GM12878 (cell line): ENCODE measurements at regions not wholly inside any gene's neighbourhood (a gene's known extent, or its start where the extent isn't known, plus 50 kb on each side); places are given as distances from the start of the nearest gene placed in this dataset.

Experiments
- ATAC-seq: fragments of 200-7000 bp; cut with Tn5 transposase; 3 replicates; pipeline ENCODE4 v1.9.1; 2020; ENCODE audit warnings: mild to moderate bottlenecking, moderate library complexity
- BruUV-seq: library from RNA; stranded (reverse); fragments of 400-500 nt; replicated peaks from 2 replicates; lab custom pipeline; 2021; lab: Mats Ljungman, UMichigan
- CTCF ChIA-PET: fragments of 300-600 bp; sonication (Branson Sonifier 250); formaldehyde crosslinking; extraction: SDS; loops from one replicate; lab custom pipeline; 2021; ENCODE audit warnings: inconsistent platforms; lab: Yijun Ruan, JAX
- POLR2A ChIA-PET: fragments of 350-600 bp; formaldehyde crosslinking; extraction: SDS; loops from one replicate; lab custom pipeline; 2021; ENCODE audit warnings: inconsistent platforms; lab: Charles Lee
- RAD21 ChIA-PET: fragments of 300-600 bp; sonication (Branson Sonifier 250); formaldehyde crosslinking; loops from one replicate; lab custom pipeline; 2023; ENCODE audit warnings: antibody characterized with exemption; ENCODE audit not compliant: unreplicated experiment; lab: Charles Lee
- SMC1A ChIA-PET: fragments of 300-600 bp; sonication (Branson Sonifier 250); formaldehyde crosslinking; loops from one replicate; lab custom pipeline; 2023; ENCODE audit not compliant: unreplicated experiment, uncharacterized antibody; lab: Charles Lee
- DNase-seq: peaks from one replicate; pipeline ENCODE4 v3.0.0-alpha.2; 2011; ENCODE audit warnings: low read depth, low spot score
- FAIRE-seq: peaks from 3 replicates; lab custom pipeline; 2011; peaks lifted over from hg19 to GRCh38; lab: Jason Lieb, UNC
- H2AFZ ChIP-seq: 2 replicates; pipeline ENCODE4 v1.6.0; 2011; ENCODE audit warnings: low read depth, low read length, control low read depth; ENCODE audit not compliant: control insufficient read depth
- H3K27ac ChIP-seq: 2 replicates; pipeline ENCODE4 v1.5.1; 2011; ENCODE audit warnings: control low read depth; ENCODE audit not compliant: control insufficient read depth, insufficient read depth
- H3K27me3 ChIP-seq, 2 experiments: replicated peaks in 1 of 2; 2 replicates each; pipeline versions ENCODE4 v1.6.0 to v1.6.1; 2011; ENCODE audit warnings: low read length in 1 of 2; ENCODE audit not compliant: control insufficient read depth in 2 of 2, insufficient read depth in 2 of 2
- H3K36me3 ChIP-seq, 2 experiments: 2 replicates each; pipeline ENCODE4 v1.5.1; 2011; ENCODE audit warnings: low read length in 1 of 2; ENCODE audit not compliant: control insufficient read depth in 2 of 2, insufficient read depth in 2 of 2
- H3K4me1 ChIP-seq: 2 replicates; pipeline ENCODE4 v1.6.1; 2011; ENCODE audit warnings: mild to moderate bottlenecking, low read length, moderate library complexity, mixed read lengths; ENCODE audit not compliant: control insufficient read depth, insufficient read depth
- H3K4me2 ChIP-seq: 2 replicates; pipeline ENCODE4 v1.6.0; 2011; ENCODE audit warnings: control low read depth; ENCODE audit not compliant: control insufficient read depth, insufficient read depth
- H3K4me3 ChIP-seq: fragments of 200-600 bp; sonication (generic); 2 replicates; pipeline ENCODE4 v1.5.1; 2016
- H3K79me2 ChIP-seq: 2 replicates; pipeline ENCODE4 v1.6.0; 2011; ENCODE audit warnings: low read length; ENCODE audit not compliant: control insufficient read depth, insufficient read depth
- H3K9ac ChIP-seq: 2 replicates; pipeline ENCODE4 v1.8.0; 2011; ENCODE audit warnings: low read length, control low read depth, mixed read lengths; ENCODE audit not compliant: control insufficient read depth, insufficient read depth
- H3K9me3 ChIP-seq: replicated peaks from 3 replicates; pipeline ENCODE4 v1.5.1; 2011; ENCODE audit warnings: mild to moderate bottlenecking, low read length; ENCODE audit not compliant: control insufficient read depth, insufficient read depth
- H4K20me1 ChIP-seq: 2 replicates; pipeline ENCODE4 v1.6.0; 2011; ENCODE audit not compliant: control insufficient read depth, insufficient read depth
- CBFB ChIP-seq: IDR thresholded peaks from 2 replicates; pipeline ENCODE4 v1.6.1; 2016; ENCODE audit warnings: antibody characterized with exemption, low read depth
- ESRRA ChIP-seq: IDR thresholded peaks from 2 replicates; pipeline ENCODE4 v1.6.1; 2012; ENCODE audit warnings: mild to moderate bottlenecking, low read length, improper control_type of control experiment
- EZH2 ChIP-seq: IDR thresholded peaks from 2 replicates; pipeline ENCODE4 v1.6.1; 2012; ENCODE audit warnings: low read depth, mild to moderate bottlenecking, control low read depth, inconsistent platforms, low read length, borderline replicate concordance; ENCODE audit not compliant: control insufficient read depth
- KDM1A ChIP-seq: fragments of 200-600 bp; sonication (generic); IDR thresholded peaks from 2 replicates; pipeline ENCODE4 v1.6.1; 2016; ENCODE audit warnings: borderline replicate concordance
- NR2C1 ChIP-seq: fragments of 450-650 bp; IDR thresholded peaks from 2 replicates; pipeline ENCODE4 v1.6.1; 2017; ENCODE audit warnings: antibody characterized with exemption, mild to moderate bottlenecking, moderate library complexity
- PAX5 ChIP-seq: IDR thresholded peaks from 2 replicates; pipeline ENCODE4 v1.6.1; 2011; ENCODE audit warnings: low read depth, low read length, borderline replicate concordance
- PAX8 ChIP-seq: fragments of 450-650 bp; IDR thresholded peaks from 2 replicates; pipeline ENCODE4 v1.6.1; 2017; ENCODE audit warnings: mild to moderate bottlenecking, moderate library complexity
- PML ChIP-seq: IDR thresholded peaks from 2 replicates; pipeline ENCODE4 v1.6.1; 2012; ENCODE audit warnings: low read length, inconsistent platforms
- POLR2AphosphoS2 ChIP-seq: IDR thresholded peaks from 2 replicates; pipeline ENCODE4 v1.6.1; 2011; ENCODE audit warnings: low read depth, mild to moderate bottlenecking, low read length, improper control_type of control experiment, moderate library complexity
- RCOR1 ChIP-seq: conservative IDR thresholded peaks from 2 replicates; pipeline ENCODE4 v1.6.1; 2012; ENCODE audit warnings: low read depth, low read length, improper control_type of control experiment
- RELA ChIP-seq: fragments of 450-650 bp; IDR thresholded peaks from 2 replicates; pipeline ENCODE4 v1.8.0; 2014; ENCODE audit warnings: borderline replicate concordance; ENCODE audit not compliant: partially characterized antibody
- STAT3 ChIP-seq: IDR thresholded peaks from 2 replicates; pipeline ENCODE4 v1.6.1; 2011; ENCODE audit warnings: low read depth, low read length, improper control_type of control experiment
- SUPT20H ChIP-seq: IDR thresholded peaks from 2 replicates; pipeline ENCODE4 v1.6.1; 2011; ENCODE audit warnings: low read depth, mild to moderate bottlenecking, low read length, moderate library complexity, borderline replicate concordance; ENCODE audit not compliant: control insufficient read depth
- SUZ12 ChIP-seq: fragments of 200-600 bp; sonication (generic); IDR thresholded peaks from one replicate; pipeline ENCODE4 v1.6.1; 2018; ENCODE audit warnings: antibody characterized with exemption, mild to moderate bottlenecking; ENCODE audit not compliant: unreplicated experiment
- TAF1 ChIP-seq: IDR thresholded peaks from 2 replicates; pipeline ENCODE4 v1.6.1; 2011; ENCODE audit warnings: mild to moderate bottlenecking, low read depth, low read length, borderline replicate concordance
- WRNIP1 ChIP-seq: IDR thresholded peaks from 2 replicates; pipeline ENCODE4 v1.6.1; 2011; ENCODE audit warnings: low read depth, low read length, improper control_type of control experiment, borderline replicate concordance
- ZSCAN29 ChIP-seq: fragments of 450-650 bp; IDR thresholded peaks from 2 replicates; pipeline ENCODE4 v1.6.1; 2017; ENCODE audit warnings: mild to moderate bottlenecking, moderate library complexity
- WGBS: methylation state at CpG from one replicate; pipeline ENCODE4 v1.1.6; 2016; ENCODE audit warnings: low lambda C conversion rate; ENCODE audit not compliant: insufficient replicate concordance, insufficient coverage; ENCODE audit errors: missing lambda C conversion rate; 5-methylcytosine and 5-hydroxymethylcytosine counted together
- in situ Hi-C: fragments of 300-500 bp; cut with MboI; formaldehyde crosslinking; loops from 9 replicates; pipeline ENCODE4 v1.14.3; 2018; ENCODE audit warnings: mixed read lengths
- intact Hi-C: fragments of 100-400 bp; cut with micrococcal nuclease; formaldehyde crosslinking; loops from one replicate; pipeline ENCODE4 v1.14.2; 2022; ENCODE audit not compliant: unreplicated experiment
- TF ChIP-seq, protein P1 (sequence below): IDR thresholded peaks from 2 replicates; pipeline ENCODE4 v1.6.1; 2012; ENCODE audit warnings: low read length, inconsistent platforms
- TF ChIP-seq, protein P2 (sequence below): fragments of 450-650 bp; IDR thresholded peaks from 2 replicates; pipeline ENCODE4 v1.6.1; 2014; ENCODE audit warnings: mild to moderate bottlenecking

- Histone ChIP-seq H3K4me2 (no peak overlapping the region), H3K4me3 (no peak overlapping the region), H3K9ac (no peak overlapping the region), H3K79me2 (no peaks in the 10 kb centered on the region), H4K20me1 (no peaks in the 10 kb centered on the region), H2AFZ (no peak overlapping the region), H3K27me3 (no peaks in the 10 kb centered on the region; a peak in 1 of 4 replicates), H3K4me1 (no peaks in the 10 kb centered on the region), H3K27ac (no peak overlapping the region)
- BruUV-seq, result no TSS peak
- ATAC-seq (no peak), FAIRE-seq (no peak), DNase-seq (no peak)
- SMC1A ChIA-PET, result no interaction called here
- RAD21 ChIA-PET, result interaction anchor here (0.5 kb wide), 1 partner anchor 103 kb away, joined by 3 read pairs; no protein-coding TSS in a partner anchor
- 21% methylated on average over 4 of the region's 4 CpGs for WGBS
- POLR2A ChIA-PET, result no interaction called here
- CTCF ChIA-PET, result no interaction called here
- intact Hi-C loops, result no loop called here
- TF ChIP-seq PAX5, result no peak
- TF ChIP-seq, protein P1, sequence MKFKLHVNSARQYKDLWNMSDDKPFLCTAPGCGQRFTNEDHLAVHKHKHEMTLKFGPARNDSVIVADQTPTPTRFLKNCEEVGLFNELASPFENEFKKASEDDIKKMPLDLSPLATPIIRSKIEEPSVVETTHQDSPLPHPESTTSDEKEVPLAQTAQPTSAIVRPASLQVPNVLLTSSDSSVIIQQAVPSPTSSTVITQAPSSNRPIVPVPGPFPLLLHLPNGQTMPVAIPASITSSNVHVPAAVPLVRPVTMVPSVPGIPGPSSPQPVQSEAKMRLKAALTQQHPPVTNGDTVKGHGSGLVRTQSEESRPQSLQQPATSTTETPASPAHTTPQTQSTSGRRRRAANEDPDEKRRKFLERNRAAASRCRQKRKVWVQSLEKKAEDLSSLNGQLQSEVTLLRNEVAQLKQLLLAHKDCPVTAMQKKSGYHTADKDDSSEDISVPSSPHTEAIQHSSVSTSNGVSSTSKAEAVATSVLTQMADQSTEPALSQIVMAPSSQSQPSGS, result no peak
- TF ChIP-seq EZH2, result no peak
- TF ChIP-seq RCOR1, result no peak
- TF ChIP-seq STAT3, result no peak
- TF ChIP-seq POLR2AphosphoS2, result no peak
- TF ChIP-seq ESRRA, result no peak
- TF ChIP-seq SUZ12, result no peak
- TF ChIP-seq NR2C1, result no peak
- no peak for TF ChIP-seq KDM1A
- TF ChIP-seq TAF1, result no peak
- no peak for TF ChIP-seq ZSCAN29
- no peak for TF ChIP-seq PML
- TF ChIP-seq WRNIP1, result no peak
- no peak for TF ChIP-seq PAX8
- no peak for TF ChIP-seq RELA
- TF ChIP-seq CBFB, result no peak
- TF ChIP-seq, protein P2, sequence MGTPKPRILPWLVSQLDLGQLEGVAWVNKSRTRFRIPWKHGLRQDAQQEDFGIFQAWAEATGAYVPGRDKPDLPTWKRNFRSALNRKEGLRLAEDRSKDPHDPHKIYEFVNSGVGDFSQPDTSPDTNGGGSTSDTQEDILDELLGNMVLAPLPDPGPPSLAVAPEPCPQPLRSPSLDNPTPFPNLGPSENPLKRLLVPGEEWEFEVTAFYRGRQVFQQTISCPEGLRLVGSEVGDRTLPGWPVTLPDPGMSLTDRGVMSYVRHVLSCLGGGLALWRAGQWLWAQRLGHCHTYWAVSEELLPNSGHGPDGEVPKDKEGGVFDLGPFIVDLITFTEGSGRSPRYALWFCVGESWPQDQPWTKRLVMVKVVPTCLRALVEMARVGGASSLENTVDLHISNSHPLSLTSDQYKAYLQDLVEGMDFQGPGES, result no peak
- no peak for TF ChIP-seq SUPT20H
- TF ChIP-seq, all 136 proteins: peak for 0
- H3K9me3 ChIP-seq, result no peaks in the 10 kb centered on the region
- no peaks in the 10 kb centered on the region for H3K36me3 ChIP-seq
- in situ Hi-C loops, result no loop called here
Measured at GRCh38 chr10:78148961-78149612, 115.4 kb downstream of the RPS24 start.
